Pancreas (tissue), 10 donors: ENCODE measurements at regions not wholly inside any gene's neighbourhood (a gene's known extent, or its start where the extent isn't known, plus 50 kb on each side); places are given as distances from the start of the nearest gene placed in this dataset.

Source experiments
- ATAC-seq, 4 donors: fragments of 200-7000 bp; cut with Tn5 transposase; one replicate each; pipeline versions ENCODE4 v1.8.0 to v1.9.1; 2020; ENCODE audit warnings: mild to moderate bottlenecking in 4 of 4, moderate library complexity in 4 of 4
- DNase-seq, 6 donors: peaks; one replicate each; pipeline ENCODE4 v3.0.0-alpha.2; 2020
- FAIRE-seq: peaks from 2 replicates; lab custom pipeline; 2012; peaks lifted over from hg19 to GRCh38; lab: Jason Lieb, UNC
- H3K27ac ChIP-seq, 4 donors: fragments of 200-600 bp; sonication (generic); 1 replicate in 3 of 4; 2 replicates in 1 of 4; pipeline versions ENCODE4 v1.5.0 to v1.8.0; 2020
- H3K27me3 ChIP-seq, 4 donors: fragments of 200-600 bp; one replicate each; pipeline ENCODE4 v1.8.0; 2021
- H3K36me3 ChIP-seq, 3 donors: fragments of 200-600 bp; sonication (generic) in 1 of 3; one replicate each; pipeline versions ENCODE4 v1.5.0 to v1.8.0; 2020 to 2021
- H3K4me1 ChIP-seq, 3 donors: fragments of 200-600 bp; one replicate each; pipeline ENCODE4 v1.8.0; 2021
- H3K4me3 ChIP-seq, 4 donors: fragments of 200-600 bp; sonication (generic) in 2 of 4; one replicate each; pipeline versions ENCODE4 v1.5.0 to v1.8.0; 2020 to 2021
- H3K9me3 ChIP-seq, 4 donors: fragments of 200-600 bp; one replicate each; pipeline ENCODE4 v1.8.0; 2021
- CTCF ChIP-seq, 4 donors: fragments of 200-600 bp; sonication (generic) in 3 of 4; IDR thresholded peaks; one replicate each; pipeline versions ENCODE4 v1.5.0 to v1.8.0; 2021; ENCODE audit warnings: antibody characterized with exemption in 4 of 4
- WGBS, 2 donors: extraction: QIAGEN DNeasy Blood & Tissue Kit; methylation state at CpG; one replicate each; pipeline ENCODE4 v1.1.7; 2013; 5-methylcytosine and 5-hydroxymethylcytosine counted together
- intact Hi-C, 3 donors: fragments of 100-400 bp; cut with DNase I; formaldehyde crosslinking; loops; one replicate each; pipeline versions ENCODE4 v1.11.1 to v1.14.2; 2022
- donor health status: healthy with polysubstance abuse.
- donor health status: DM: no; HTN: no; CAD: no; lungs with moderate emphysema.
- donor health status: DM: no; HTN: no; CAD: no.
- donor health status: control.
- donor health status: control.
- donor health status: Bipolar disorder and iron deficiency.
- donor health status: DM: yes; HTN: yes; CAD: no.
- donor health status: DM: no; HTN: no; CAD: no.
- donor health status: DM: no; HTN: no; CAD: no.
- donor health status: DM: yes; HTN: yes; CAD: no.

GRCh38 chr13:73329355-73329754 is 270.6 kb downstream of the KLF5 start:
- peaks cover 0 to 3% (median 0%) of the 10 kb centered on the region in 3 donors for H3K4me1 ChIP-seq
- TF ChIP-seq CTCF (IDR thresholded peaks at IDR 0.05) = no peak
- no peak overlapping the region for H3K27ac ChIP-seq
- H3K4me3 ChIP-seq = no peak overlapping the region
- no peaks in the 10 kb centered on the region for H3K27me3 ChIP-seq
- no peak for ATAC-seq
- intact Hi-C loops = no loop called here
- no peak for FAIRE-seq
- H3K9me3 ChIP-seq = no peaks in the 10 kb centered on the region
- H3K36me3 ChIP-seq = no peaks in the 10 kb centered on the region
- WGBS, 2 donors = 84 to 87% methylated on average over 3 of the region's 3 CpGs
- no peak for DNase-seq

GRCh38 chr13:73327579-73327978 is 268.8 kb downstream of the KLF5 start:
- FAIRE-seq (no peak), DNase-seq (no peak), ATAC-seq (no peak)
- no peak overlapping the region for H3K4me3 ChIP-seq
- no peaks in the 10 kb centered on the region for H3K36me3 ChIP-seq
- no peak for TF ChIP-seq CTCF (IDR thresholded peaks at IDR 0.05)
- H3K27me3 ChIP-seq = no peaks in the 10 kb centered on the region
- intact Hi-C loops = no loop called here
- 67 to 80% methylated on average over 4 of the region's 4 CpGs for WGBS, 2 donors
- no peaks in the 10 kb centered on the region for H3K9me3 ChIP-seq
- peaks cover 0 to 3% (median 0%) of the 10 kb centered on the region in 3 donors for H3K4me1 ChIP-seq
- H3K27ac ChIP-seq = no peak overlapping the region

GRCh38 chr13:73325723-73326558 is 267.1 kb downstream of the KLF5 start:
- no peak for TF ChIP-seq CTCF (IDR thresholded peaks at IDR 0.05)
- no peak overlapping the region for H3K4me3 ChIP-seq
- intact Hi-C loops = no loop called here
- H3K27ac ChIP-seq = peak overlapping the region in 3 of 4 donors; percentile 29 to 56 (median 41)
- peak; percentile 84 to 96 (median 93) for ATAC-seq
- no peaks in the 10 kb centered on the region for H3K36me3 ChIP-seq
- peaks cover 0 to 3% (median 0%) of the 10 kb centered on the region in 3 donors for H3K4me1 ChIP-seq
- no peaks in the 10 kb centered on the region for H3K27me3 ChIP-seq
- 11 to 16% methylated on average over 7 of the region's 7 CpGs for WGBS, 2 donors
- peak in 3 of 6 donors; percentile 9 to 25 (median 18) for DNase-seq
- H3K9me3 ChIP-seq = no peaks in the 10 kb centered on the region
- FAIRE-seq = no peak

- Histone ChIP-seq H3K36me3 (no peaks in the 10 kb centered on the region), H3K4me3 (no peak overlapping the region), H3K27ac (peak overlapping the region in 3 of 4 donors; percentile 29 to 56 (median 41)), H3K4me1 (peaks cover 0 to 3% (median 0%) of the 10 kb centered on the region in 3 donors), H3K27me3 (no peaks in the 10 kb centered on the region), H3K9me3 (no peaks in the 10 kb centered on the region)
- DNase-seq (no peak), ATAC-seq (peak in 3 of 4 donors; percentile 22 to 52 (median 40)), FAIRE-seq (no peak)
- no peak for TF ChIP-seq CTCF (IDR thresholded peaks at IDR 0.05)
- WGBS, 2 donors = 37 to 41% methylated on average over 10 of the region's 10 CpGs
- intact Hi-C loops = no loop called here
Measured at GRCh38 chr13:73324842-73325722, 266.3 kb downstream of the KLF5 start.
